ENCODE measurements at regions not wholly inside any gene's neighbourhood (a gene's known extent, or its start where the extent isn't known, plus 50 kb on each side); places are given as distances from the start of the nearest gene placed in this dataset.

GRCh38 chr18:39272230-39272629 is 1706.6 kb upstream of the CELF4 start:
- no peaks in the 10 kb centered on the region for H3K27me3 ChIP-seq (replicated peaks; ENCODE audit: control insufficient read depth, insufficient read depth, low read length)
- no peak overlapping the region for H3K4me3 ChIP-seq (replicated peaks; ENCODE audit: low read depth, low read length)
- no peaks in the 10 kb centered on the region for H3K36me3 ChIP-seq (ENCODE audit: control insufficient read depth, insufficient read depth, low read length)
- DNase-seq (ENCODE audit: extremely low read depth, insufficient read length) = no peak
- TF ChIP-seq CTCF (IDR thresholded peaks at IDR 0.05; ENCODE audit: insufficient read depth, low read length, poor library complexity, severe bottlenecking) = no peak

GRCh38 chr18:39271654-39272053 is 1706.1 kb upstream of the CELF4 start:
- DNase-seq (ENCODE audit: extremely low read depth, insufficient read length) = no peak
- H3K36me3 ChIP-seq (ENCODE audit: control insufficient read depth, insufficient read depth, low read length) = no peaks in the 10 kb centered on the region
- no peak for TF ChIP-seq CTCF (IDR thresholded peaks at IDR 0.05; ENCODE audit: insufficient read depth, low read length, poor library complexity, severe bottlenecking)
- H3K4me3 ChIP-seq (replicated peaks; ENCODE audit: low read depth, low read length) = no peak overlapping the region
- H3K27me3 ChIP-seq (replicated peaks; ENCODE audit: control insufficient read depth, insufficient read depth, low read length) = no peaks in the 10 kb centered on the region

GRCh38 chr18:39260565-39260964 is 1695.0 kb upstream of the CELF4 start:
- no peaks in the 10 kb centered on the region for H3K27me3 ChIP-seq (replicated peaks; ENCODE audit: control insufficient read depth, insufficient read depth, low read length)
- DNase-seq (ENCODE audit: extremely low read depth, insufficient read length) = no peak
- H3K36me3 ChIP-seq (ENCODE audit: control insufficient read depth, insufficient read depth, low read length) = no peaks in the 10 kb centered on the region
- H3K4me3 ChIP-seq (replicated peaks; ENCODE audit: low read depth, low read length) = no peak overlapping the region
- no peak for TF ChIP-seq CTCF (IDR thresholded peaks at IDR 0.05; ENCODE audit: insufficient read depth, low read length, poor library complexity, severe bottlenecking)

GRCh38 chr18:39259736-39260135 is 1694.1 kb upstream of the CELF4 start:
- H3K36me3 ChIP-seq (ENCODE audit: control insufficient read depth, insufficient read depth, low read length) = no peaks in the 10 kb centered on the region
- no peaks in the 10 kb centered on the region for H3K27me3 ChIP-seq (replicated peaks; ENCODE audit: control insufficient read depth, insufficient read depth, low read length)
- no peak for TF ChIP-seq CTCF (IDR thresholded peaks at IDR 0.05; ENCODE audit: insufficient read depth, low read length, poor library complexity, severe bottlenecking)
- DNase-seq (ENCODE audit: extremely low read depth, insufficient read length) = no peak
- no peak overlapping the region for H3K4me3 ChIP-seq (replicated peaks; ENCODE audit: low read depth, low read length)

- H3K4me3 ChIP-seq (replicated peaks; ENCODE audit: low read depth, low read length) = no peak overlapping the region
- TF ChIP-seq CTCF (IDR thresholded peaks at IDR 0.05; ENCODE audit: insufficient read depth, low read length, poor library complexity, severe bottlenecking) = no peak
- no peak for DNase-seq (ENCODE audit: extremely low read depth, insufficient read length)
- H3K27me3 ChIP-seq (replicated peaks; ENCODE audit: control insufficient read depth, insufficient read depth, low read length) = no peaks in the 10 kb centered on the region
- no peaks in the 10 kb centered on the region for H3K36me3 ChIP-seq (ENCODE audit: control insufficient read depth, insufficient read depth, low read length)
These were observed 1678.6 kb upstream of the CELF4 start for GRCh38 chr18:39244242-39244641.

- H3K4me3 ChIP-seq (replicated peaks; ENCODE audit: low read depth, low read length) = no peak overlapping the region
- H3K27me3 ChIP-seq (replicated peaks; ENCODE audit: control insufficient read depth, insufficient read depth, low read length) = no peaks in the 10 kb centered on the region
- no peak for TF ChIP-seq CTCF (IDR thresholded peaks at IDR 0.05; ENCODE audit: insufficient read depth, low read length, poor library complexity, severe bottlenecking)
- no peak for DNase-seq (ENCODE audit: extremely low read depth, insufficient read length)
- no peaks in the 10 kb centered on the region for H3K36me3 ChIP-seq (ENCODE audit: control insufficient read depth, insufficient read depth, low read length)
These were observed 1675.9 kb upstream of the CELF4 start for GRCh38 chr18:39241534-39241933.

Measured in GM06990 (cell line).